Astrocyte of the cerebellum (primary cell): ENCODE measurements at regions not wholly inside any gene's neighbourhood (a gene's known extent, or its start where the extent isn't known, plus 50 kb on each side); places are given as distances from the start of the nearest gene placed in this dataset.

Source experiments
- DNase-seq: peaks from one replicate; pipeline ENCODE4 v3.0.0-alpha.2; 2011; ENCODE audit warnings: low read depth
- H3K4me3 ChIP-seq: 2 replicates; pipeline ENCODE4 v1.5.1; 2011; ENCODE audit warnings: mild to moderate bottlenecking, low read depth, low read length, moderate library complexity
- CTCF ChIP-seq: IDR thresholded peaks from 2 replicates; pipeline ENCODE4 v1.5.1; 2012; ENCODE audit warnings: low read length, low read depth, moderate library complexity, mild to moderate bottlenecking; ENCODE audit errors: missing control alignments
- in situ Hi-C: cut with HindIII; loops from 2 replicates; pipeline ENCODE4 v1.10.0; 2017; ENCODE audit warnings: low sequenced_read_pairs

GRCh38 chr9:105860516-105860915, 166.2 kb downstream of the TMEM38B start:
- no peak for DNase-seq
- in situ Hi-C loops, result no loop called here
- H3K4me3 ChIP-seq, result no peak overlapping the region
- no peak for TF ChIP-seq CTCF

DNA sequence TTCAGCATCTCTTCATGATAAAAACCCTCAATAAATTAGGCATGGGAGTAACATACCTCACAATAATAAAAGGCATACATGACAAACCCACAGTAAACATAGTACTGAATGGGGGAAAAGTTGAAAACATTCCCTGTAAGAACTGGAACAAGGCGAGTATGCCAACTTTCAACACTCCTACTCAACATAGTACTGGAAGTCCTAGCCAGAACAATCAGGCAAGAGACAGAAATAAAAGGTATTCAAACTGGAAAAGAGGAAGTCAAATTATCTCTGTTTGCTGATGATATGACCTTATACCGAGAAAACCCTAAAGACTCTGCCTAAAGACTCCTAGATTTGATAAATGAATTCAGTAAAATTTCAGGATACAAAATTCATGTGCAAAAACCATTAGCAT, 167.6 kb downstream of the TMEM38B start:
- H3K4me3 ChIP-seq, result no peak overlapping the region
- DNase-seq, result no peak
- in situ Hi-C loops, result no loop called here
- TF ChIP-seq CTCF, result no peak

GRCh38 chr9:105864248-105864898, 170.0 kb downstream of the TMEM38B start:
- in situ Hi-C loops, result no loop called here
- TF ChIP-seq CTCF, result no peak
- no peak overlapping the region for H3K4me3 ChIP-seq
- DNase-seq, result no peak

DNA sequence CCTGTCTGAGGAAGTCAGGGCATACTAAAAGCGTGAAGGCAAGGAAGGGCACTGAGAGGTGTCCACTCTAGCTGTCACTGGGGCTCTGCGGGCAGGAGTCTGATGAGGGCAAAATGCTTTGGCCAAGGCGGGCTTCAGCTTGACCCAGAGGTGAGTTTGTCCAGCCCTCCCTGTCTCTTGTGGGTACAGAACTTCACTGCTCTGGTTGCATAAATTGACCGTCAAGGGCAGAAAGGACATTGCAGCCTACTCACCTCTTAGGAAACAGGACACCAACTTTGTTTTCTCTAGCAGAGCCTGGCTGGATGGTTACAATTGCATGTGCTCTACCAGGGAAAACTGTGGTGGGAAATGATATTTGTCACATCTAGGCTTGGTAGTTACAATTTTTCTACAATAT, 170.9 kb downstream of the TMEM38B start:
- no peak overlapping the region for H3K4me3 ChIP-seq
- no peak for DNase-seq
- in situ Hi-C loops, result no loop called here
- no peak for TF ChIP-seq CTCF

DNA sequence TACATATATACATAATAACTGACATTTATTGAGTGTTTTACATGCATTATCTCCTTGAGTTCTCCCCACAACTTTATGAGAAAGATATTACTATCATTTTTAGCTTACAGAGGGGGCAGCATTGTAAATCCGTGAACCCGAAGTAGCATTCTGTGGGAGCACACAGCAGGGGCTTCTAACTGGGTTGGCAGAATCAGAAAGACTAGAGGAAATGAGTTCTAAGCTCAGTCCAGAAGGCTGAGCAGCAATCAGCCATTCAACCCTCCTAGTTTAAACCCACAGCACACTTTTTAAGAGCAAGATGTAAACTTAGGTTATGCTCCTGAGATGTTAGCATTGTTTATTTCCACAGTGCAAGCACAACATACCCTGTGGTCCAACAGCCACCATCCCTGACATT, 177.2 kb downstream of the TMEM38B start:
- TF ChIP-seq CTCF, result no peak
- DNase-seq, result no peak
- in situ Hi-C loops, result no loop called here
- no peak overlapping the region for H3K4me3 ChIP-seq

GRCh38 chr9:105873801-105874200, 179.5 kb downstream of the TMEM38B start:
- in situ Hi-C loops, result no loop called here
- DNase-seq, result no peak
- TF ChIP-seq CTCF, result no peak

More at GRCh38 chr9:105873801-105874200, 179.5 kb downstream of the TMEM38B start:
- no peak overlapping the region for H3K4me3 ChIP-seq
